K562 (cell line): ENCODE measurements at regions not wholly inside any gene's neighbourhood (a gene's known extent, or its start where the extent isn't known, plus 50 kb on each side); places are given as distances from the start of the nearest gene placed in this dataset.

ENCODE experiments used
- HMG20B ChIP-seq: fragments of 250-450 bp; sonication (Bioruptor Pico); IDR thresholded peaks from 2 replicates; pipeline ENCODE4 v1.5.0; 2021; ENCODE audit warnings: mild to moderate bottlenecking
- NRF1 ChIP-seq, 2 experiments: fragments of 450-650 bp; IDR thresholded peaks in 1 of 2; conservative IDR thresholded peaks in 1 of 2; 2 replicates each; pipeline ENCODE4 v1.6.1; 2014; ENCODE audit warnings: mild to moderate bottlenecking in 2 of 2
- POLR2AphosphoS5 ChIP-seq: IDR thresholded peaks from 2 replicates; pipeline ENCODE4 v1.6.1; 2011; ENCODE audit warnings: mild to moderate bottlenecking, low read depth, low read length, moderate library complexity; ENCODE audit not compliant: control insufficient read depth, insufficient read depth
- SP1 ChIP-seq: sonication (generic); formaldehyde crosslinking; IDR thresholded peaks from 2 replicates; pipeline ENCODE4 v1.8.1; 2022; ENCODE audit warnings: mild to moderate bottlenecking, missing genetic modification reagents
- ZNF232 ChIP-seq: sonication (generic); formaldehyde crosslinking; IDR thresholded peaks from 2 replicates; pipeline ENCODE4 v1.8.0; 2022; ENCODE audit warnings: mild to moderate bottlenecking, missing genetic modification reagents
- ZNF324 ChIP-seq: fragments of 250-450 bp; sonication (Bioruptor Pico); IDR thresholded peaks from 2 replicates; pipeline ENCODE4 v1.4.0; 2020; ENCODE audit warnings: mild to moderate bottlenecking
- TF ChIP-seq, protein P1 (sequence below): sonication (generic); formaldehyde crosslinking; IDR thresholded peaks from 2 replicates; pipeline ENCODE4 v1.5.0; 2020; ENCODE audit warnings: missing genetic modification reagents

DNA sequence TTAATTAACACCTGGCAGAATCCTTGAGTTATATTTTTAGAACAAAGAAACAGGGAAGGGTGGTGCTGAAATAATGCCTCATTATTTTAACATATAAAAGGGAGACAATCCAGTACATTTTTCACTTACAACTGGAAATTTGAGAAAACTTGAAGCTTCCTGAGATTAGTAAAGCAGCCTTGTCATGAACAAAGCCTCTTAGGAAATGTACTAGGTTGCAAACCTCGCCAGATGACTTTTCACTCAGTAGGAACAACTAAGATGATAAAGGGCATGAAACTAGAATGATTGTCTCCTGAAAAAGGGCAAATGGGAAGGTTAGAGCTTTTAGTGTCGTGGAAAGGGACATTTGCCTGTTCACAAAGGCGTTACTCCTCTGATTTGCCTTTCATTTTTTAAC, 289.6 kb downstream of the ETS1 start:
- TF ChIP-seq, protein P1, sequence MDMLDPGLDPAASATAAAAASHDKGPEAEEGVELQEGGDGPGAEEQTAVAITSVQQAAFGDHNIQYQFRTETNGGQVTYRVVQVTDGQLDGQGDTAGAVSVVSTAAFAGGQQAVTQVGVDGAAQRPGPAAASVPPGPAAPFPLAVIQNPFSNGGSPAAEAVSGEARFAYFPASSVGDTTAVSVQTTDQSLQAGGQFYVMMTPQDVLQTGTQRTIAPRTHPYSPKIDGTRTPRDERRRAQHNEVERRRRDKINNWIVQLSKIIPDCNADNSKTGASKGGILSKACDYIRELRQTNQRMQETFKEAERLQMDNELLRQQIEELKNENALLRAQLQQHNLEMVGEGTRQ (CRISPR knock-in tag), result no peak
- TF ChIP-seq NRF1 (conservative IDR thresholded peaks at IDR 0.05 in 1 of 2, IDR thresholded peaks at IDR 0.05 in 1 of 2), result no peak
- no peak for TF ChIP-seq ZNF324 (CRISPR knock-in tag)
- no peak for TF ChIP-seq POLR2AphosphoS5
- no peak for TF ChIP-seq SP1
- no peak for TF ChIP-seq ZNF232 (CRISPR knock-in tag)
- TF ChIP-seq HMG20B (CRISPR knock-in tag), result no peak
